ENCODE measurements at regions not wholly inside any gene's neighbourhood (a gene's known extent, or its start where the extent isn't known, plus 50 kb on each side); places are given as distances from the start of the nearest gene placed in this dataset.

DNA sequence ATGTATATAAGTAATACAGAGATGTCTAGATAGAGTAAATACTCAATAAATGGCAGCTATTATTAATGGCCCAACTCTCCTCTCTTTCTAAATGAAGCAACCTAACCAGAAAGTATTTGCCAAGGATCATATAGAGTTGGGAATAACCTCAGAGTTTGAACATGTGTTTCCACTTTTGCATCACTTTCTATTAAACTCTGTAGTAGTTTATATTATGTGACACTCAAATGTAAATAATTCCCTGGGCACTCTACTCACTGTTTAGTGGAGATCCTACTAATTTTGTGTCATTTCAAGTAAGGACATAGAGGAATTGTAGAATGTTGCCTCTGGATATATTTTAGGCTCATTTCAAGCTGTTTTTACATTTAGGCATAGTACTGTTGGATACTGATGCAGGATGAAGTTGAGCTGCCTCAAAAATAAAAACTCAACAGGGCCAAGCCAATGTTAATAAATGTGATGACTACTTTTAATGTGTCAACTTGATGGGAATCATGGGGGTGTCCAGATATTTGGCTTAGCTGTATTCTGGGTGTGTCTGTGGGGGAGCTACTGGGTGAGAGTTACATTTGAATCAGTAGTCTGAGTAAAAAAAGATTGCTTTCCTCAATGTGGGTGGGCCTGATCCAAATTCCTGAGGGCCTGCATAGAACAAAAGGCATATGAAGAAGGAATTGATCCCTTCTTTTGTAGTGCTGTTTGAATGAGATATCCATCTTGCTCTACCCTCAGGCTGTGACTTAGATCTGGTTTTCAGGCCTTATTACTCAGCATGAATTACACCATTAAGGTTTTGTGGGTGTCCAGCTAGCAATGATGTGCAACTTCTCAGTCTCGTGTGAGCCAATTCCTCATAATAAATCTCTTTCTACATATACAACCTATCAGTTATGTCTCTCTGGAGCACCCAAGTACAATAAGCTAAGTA is 1368.2 kb downstream of the STIM2 start:
- TF ChIP-seq POLR2A (IDR thresholded peaks at IDR 0.05; ENCODE audit: low read length) (no peak), GATA1 (IDR thresholded peaks at IDR 0.05; ENCODE audit: low read depth, low read length) (no peak)
